HepG2 (cell line): ENCODE measurements at regions not wholly inside any gene's neighbourhood (a gene's known extent, or its start where the extent isn't known, plus 50 kb on each side); places are given as distances from the start of the nearest gene placed in this dataset.
A peak's percentile ranks its signal among the peaks of the same experiment; 100 is the strongest.

Experiments used
- CBFB ChIP-seq: sonication (generic); formaldehyde crosslinking; IDR thresholded peaks from 2 replicates; pipeline ENCODE4 v1.4.0; 2020; ENCODE audit warnings: missing genetic modification reagents
- CCAR2 ChIP-seq: fragments of 200-400 bp; formaldehyde crosslinking; optimal IDR thresholded peaks from 2 replicates; pipeline ENCODE3; 2018; ENCODE audit warnings: low read depth, mild to moderate bottlenecking, low read length, moderate library complexity
- FOXO4 ChIP-seq: sonication (generic); formaldehyde crosslinking; conservative IDR thresholded peaks from 2 replicates; pipeline ENCODE4 v1.8.1; 2023; ENCODE audit warnings: missing genetic modification reagents
- KDM3A ChIP-seq: IDR thresholded peaks from 2 replicates; pipeline ENCODE4 v1.6.1; 2018; ENCODE audit warnings: low read depth, missing compliant biosample characterization
- RXRA ChIP-seq: sonication (generic); formaldehyde crosslinking; IDR thresholded peaks from 2 replicates; pipeline ENCODE4 v1.5.1; 2020; ENCODE audit warnings: missing genetic modification reagents
- SMC3 ChIP-seq: IDR thresholded peaks from 2 replicates; pipeline ENCODE4 v1.6.1; 2011; ENCODE audit warnings: low read length, improper control_type of control experiment
- SNAPC2 ChIP-seq: sonication (generic); formaldehyde crosslinking; IDR thresholded peaks from 2 replicates; pipeline ENCODE4 v1.8.1; 2022; ENCODE audit warnings: mild to moderate bottlenecking, missing genetic modification reagents
- SOX6 ChIP-seq, 2 experiments: fragments of 450-650 bp in 1 of 2; sonication (generic) in 1 of 2; formaldehyde crosslinking in 1 of 2; IDR thresholded peaks; 2 replicates each; pipeline versions ENCODE4 v1.4.0 to v1.6.1; 2017 to 2020; ENCODE audit warnings: antibody characterized with exemption in 1 of 2, mild to moderate bottlenecking in 1 of 2, missing genetic modification reagents in 1 of 2
- SRSF4 ChIP-seq: fragments of 200-400 bp; formaldehyde crosslinking; IDR thresholded peaks from one replicate; pipeline ENCODE4 v1.6.1; 2018; ENCODE audit warnings: mild to moderate bottlenecking, low read depth, low read length, moderate library complexity; ENCODE audit not compliant: poor library complexity, severe bottlenecking
- ZNF446 ChIP-seq: sonication (generic); formaldehyde crosslinking; IDR thresholded peaks from 2 replicates; pipeline ENCODE4 v1.5.0; 2020; ENCODE audit warnings: mild to moderate bottlenecking, missing genetic modification reagents
- ZNF572 ChIP-seq: sonication (generic); formaldehyde crosslinking; IDR thresholded peaks from 2 replicates; pipeline ENCODE4 v1.5.1; 2020; ENCODE audit warnings: mild to moderate bottlenecking, missing genetic modification reagents
- ZNF781 ChIP-seq: sonication (generic); formaldehyde crosslinking; IDR thresholded peaks from 2 replicates; pipeline ENCODE4 v1.5.1; 2020; ENCODE audit warnings: borderline replicate concordance, mild to moderate bottlenecking, missing genetic modification reagents; ENCODE audit errors: not compliant biosample characterization
- ZSCAN22 ChIP-seq: sonication (generic); formaldehyde crosslinking; IDR thresholded peaks from 2 replicates; pipeline ENCODE4 v1.4.0; 2020; ENCODE audit warnings: mild to moderate bottlenecking, missing genetic modification reagents
- TF ChIP-seq, protein P1 (sequence below): sonication (generic); formaldehyde crosslinking; IDR thresholded peaks from 2 replicates; pipeline ENCODE4 v1.4.0; 2020; ENCODE audit warnings: missing genetic modification reagents
- TF ChIP-seq, protein P2 (sequence below): sonication (generic); formaldehyde crosslinking; IDR thresholded peaks from 2 replicates; pipeline ENCODE4 v1.4.0; 2020; ENCODE audit warnings: mild to moderate bottlenecking, missing genetic modification reagents

GRCh38 chr3:147184794-147185193 is 221.5 kb downstream of the ZIC4 start (continued):
- TF ChIP-seq RXRA (CRISPR knock-in tag) (no peak; the same call in 1 of the 2 replicates), FOXO4 (CRISPR knock-in tag) (no peak), SNAPC2 (CRISPR knock-in tag) (no peak), CCAR2 (no peak), KDM3A (CRISPR knock-in tag) (no peak), CBFB (CRISPR knock-in tag) (no peak), ZSCAN22 (CRISPR knock-in tag) (no peak), SMC3 (no peak), SOX6 (IDR thresholded peaks at IDR 0.05) (no peak), SOX6 (CRISPR knock-in tag; IDR thresholded peaks at IDR 0.05) (peak; percentile 89), ZNF446 (CRISPR knock-in tag) (no peak), ZNF572 (no peak), ZNF781 (CRISPR knock-in tag) (no peak), SRSF4 (no peak)
- TF ChIP-seq, protein P1, sequence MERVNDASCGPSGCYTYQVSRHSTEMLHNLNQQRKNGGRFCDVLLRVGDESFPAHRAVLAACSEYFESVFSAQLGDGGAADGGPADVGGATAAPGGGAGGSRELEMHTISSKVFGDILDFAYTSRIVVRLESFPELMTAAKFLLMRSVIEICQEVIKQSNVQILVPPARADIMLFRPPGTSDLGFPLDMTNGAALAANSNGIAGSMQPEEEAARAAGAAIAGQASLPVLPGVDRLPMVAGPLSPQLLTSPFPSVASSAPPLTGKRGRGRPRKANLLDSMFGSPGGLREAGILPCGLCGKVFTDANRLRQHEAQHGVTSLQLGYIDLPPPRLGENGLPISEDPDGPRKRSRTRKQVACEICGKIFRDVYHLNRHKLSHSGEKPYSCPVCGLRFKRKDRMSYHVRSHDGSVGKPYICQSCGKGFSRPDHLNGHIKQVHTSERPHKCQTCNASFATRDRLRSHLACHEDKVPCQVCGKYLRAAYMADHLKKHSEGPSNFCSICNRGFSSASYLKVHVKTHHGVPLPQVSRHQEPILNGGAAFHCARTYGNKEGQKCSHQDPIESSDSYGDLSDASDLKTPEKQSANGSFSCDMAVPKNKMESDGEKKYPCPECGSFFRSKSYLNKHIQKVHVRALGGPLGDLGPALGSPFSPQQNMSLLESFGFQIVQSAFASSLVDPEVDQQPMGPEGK (CRISPR knock-in tag), result no peak
- TF ChIP-seq, protein P2, sequence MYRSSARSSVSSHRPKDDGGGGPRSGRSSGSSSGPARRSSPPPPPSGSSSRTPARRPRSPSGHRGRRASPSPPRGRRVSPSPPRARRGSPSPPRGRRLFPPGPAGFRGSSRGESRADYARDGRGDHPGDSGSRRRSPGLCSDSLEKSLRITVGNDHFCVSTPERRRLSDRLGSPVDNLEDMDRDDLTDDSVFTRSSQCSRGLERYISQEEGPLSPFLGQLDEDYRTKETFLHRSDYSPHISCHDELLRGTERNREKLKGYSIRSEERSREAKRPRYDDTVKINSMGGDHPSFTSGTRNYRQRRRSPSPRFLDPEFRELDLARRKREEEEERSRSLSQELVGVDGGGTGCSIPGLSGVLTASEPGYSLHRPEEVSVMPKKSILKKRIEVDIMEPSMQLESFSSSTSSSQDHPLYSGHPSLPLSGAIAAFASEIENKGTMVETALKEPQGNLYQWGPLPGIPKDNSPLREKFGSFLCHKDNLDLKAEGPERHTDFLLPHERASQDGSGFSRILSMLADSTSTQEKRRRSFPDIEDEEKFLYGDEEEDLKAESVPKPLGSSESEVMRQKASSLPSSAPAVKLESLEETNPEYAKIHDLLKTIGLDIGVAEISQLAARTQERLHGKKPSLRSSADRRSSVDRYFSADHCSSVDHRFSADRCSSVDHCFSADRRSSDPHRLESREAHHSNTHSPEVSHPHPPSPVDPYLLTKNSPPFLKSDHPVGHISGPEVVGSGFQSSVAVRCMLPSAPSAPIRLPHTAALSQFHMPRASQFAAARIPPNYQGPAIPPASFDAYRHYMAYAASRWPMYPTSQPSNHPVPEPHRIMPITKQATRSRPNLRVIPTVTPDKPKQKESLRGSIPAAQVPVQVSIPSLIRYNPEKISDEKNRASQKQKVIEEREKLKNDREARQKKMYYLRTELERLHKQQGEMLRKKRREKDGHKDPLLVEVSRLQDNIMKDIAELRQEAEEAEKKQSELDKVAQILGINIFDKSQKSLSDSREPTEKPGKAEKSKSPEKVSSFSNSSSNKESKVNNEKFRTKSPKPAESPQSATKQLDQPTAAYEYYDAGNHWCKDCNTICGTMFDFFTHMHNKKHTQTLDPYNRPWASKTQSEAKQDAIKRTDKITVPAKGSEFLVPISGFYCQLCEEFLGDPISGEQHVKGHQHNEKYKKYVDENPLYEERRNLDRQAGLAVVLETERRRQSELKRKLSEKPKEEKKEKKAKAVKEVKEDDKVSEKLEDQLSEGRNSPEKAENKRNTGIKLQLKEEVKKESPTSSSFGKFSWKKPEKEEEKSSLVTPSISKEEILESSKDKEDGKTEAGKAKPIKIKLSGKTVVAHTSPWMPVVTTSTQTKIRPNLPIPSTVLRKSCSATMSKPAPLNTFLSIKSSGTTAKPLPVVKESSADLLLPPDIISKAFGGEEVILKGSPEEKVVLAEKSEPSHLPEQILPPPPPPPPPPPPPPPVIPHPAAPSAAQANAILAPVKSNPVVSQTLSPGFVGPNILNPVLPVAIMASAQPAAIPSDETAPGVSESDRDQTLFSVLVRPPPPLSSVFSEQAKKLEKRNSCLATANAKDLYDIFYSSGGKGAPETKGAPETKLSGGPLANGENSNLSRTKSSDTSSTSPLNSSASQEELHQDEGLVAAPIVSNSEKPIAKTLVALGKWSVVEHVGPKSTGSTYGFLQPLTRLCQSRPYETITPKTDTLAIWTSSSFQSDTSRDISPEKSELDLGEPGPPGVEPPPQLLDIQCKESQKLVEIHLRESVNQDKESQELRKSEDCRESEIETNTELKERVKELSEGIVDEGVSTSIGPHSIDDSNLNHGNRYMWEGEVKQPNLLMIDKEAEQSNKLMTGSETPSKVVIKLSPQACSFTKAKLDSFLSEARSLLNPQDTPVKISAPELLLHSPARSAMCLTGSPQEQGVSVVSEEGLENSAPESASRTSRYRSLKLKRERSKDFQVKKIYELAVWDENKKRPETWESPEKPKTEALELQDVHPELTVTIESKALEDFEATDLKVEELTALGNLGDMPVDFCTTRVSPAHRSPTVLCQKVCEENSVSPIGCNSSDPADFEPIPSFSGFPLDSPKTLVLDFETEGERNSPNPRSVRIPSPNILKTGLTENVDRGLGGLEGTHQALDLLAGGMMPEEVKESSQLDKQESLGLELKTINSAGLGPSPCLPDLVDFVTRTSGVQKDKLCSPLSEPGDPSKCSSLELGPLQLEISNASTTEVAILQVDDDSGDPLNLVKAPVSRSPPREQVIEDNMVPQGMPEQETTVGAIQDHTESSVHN (CRISPR knock-in tag), result no peak
